SK-N-MC (cell line): ENCODE measurements at regions not wholly inside any gene's neighbourhood (a gene's known extent, or its start where the extent isn't known, plus 50 kb on each side); places are given as distances from the start of the nearest gene placed in this dataset.
"Not testable (repeated sequence)": the region's sequence is repeated elsewhere in the genome, so short reads cannot be mapped to it uniquely, and the experiment has no call there.

ENCODE experiments used
- EZH2 ChIP-seq: fragments of 200-600 bp; sonication (generic); IDR thresholded peaks from one replicate; pipeline ENCODE4 v1.6.1; 2017; ENCODE audit warnings: antibody characterized with exemption
- POLR2AphosphoS5 ChIP-seq: IDR thresholded peaks from 2 replicates; pipeline ENCODE4 v1.6.1; 2012; ENCODE audit warnings: mild to moderate bottlenecking, low read depth, low read length, borderline replicate concordance

GRCh38 chr3:154810017-154810416 lies 270.1 kb upstream of the MME start:
- TF ChIP-seq POLR2AphosphoS5, EZH2: not testable (repeated sequence)
